ENCODE measurements at regions not wholly inside any gene's neighbourhood (a gene's known extent, or its start where the extent isn't known, plus 50 kb on each side); places are given as distances from the start of the nearest gene placed in this dataset.
A peak's percentile ranks its signal among the peaks of the same experiment; 100 is the strongest.

DNA sequence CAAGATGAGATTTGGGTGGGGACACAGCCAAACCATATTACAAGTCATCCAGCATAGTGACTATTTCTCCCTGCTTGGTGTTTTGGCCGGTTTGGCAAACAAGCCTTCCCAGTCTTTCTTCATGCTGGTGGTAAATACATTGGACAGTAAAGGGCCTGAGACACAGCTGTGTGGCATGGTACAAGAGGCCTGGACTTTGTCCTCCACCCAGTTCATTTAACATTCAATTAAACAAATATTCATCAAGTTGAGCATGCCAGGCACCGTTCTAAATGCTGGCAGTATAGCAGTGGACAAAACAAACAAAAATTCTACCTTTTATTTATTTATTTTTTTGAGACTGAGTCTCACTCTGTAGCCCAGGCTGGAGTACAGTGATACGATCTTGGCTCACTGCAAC, 62.7 kb upstream of the SLC28A3 start:
- Histone ChIP-seq H3K4me1 (no peaks in the 10 kb centered on the region), H3K36me3 (no peaks in the 10 kb centered on the region), H3K27ac (no peak overlapping the region), H3K4me3 (no peak overlapping the region), H3K9me3 (no peaks in the 10 kb centered on the region), H3K27me3 (no peaks in the 10 kb centered on the region)
- TF ChIP-seq EP300 (IDR thresholded peaks at IDR 0.05) (no peak), POLR2A (IDR thresholded peaks at IDR 0.05) (no peak), POLR2AphosphoS5 (IDR thresholded peaks at IDR 0.05) (no peak)
- TF ChIP-seq, protein P1, sequence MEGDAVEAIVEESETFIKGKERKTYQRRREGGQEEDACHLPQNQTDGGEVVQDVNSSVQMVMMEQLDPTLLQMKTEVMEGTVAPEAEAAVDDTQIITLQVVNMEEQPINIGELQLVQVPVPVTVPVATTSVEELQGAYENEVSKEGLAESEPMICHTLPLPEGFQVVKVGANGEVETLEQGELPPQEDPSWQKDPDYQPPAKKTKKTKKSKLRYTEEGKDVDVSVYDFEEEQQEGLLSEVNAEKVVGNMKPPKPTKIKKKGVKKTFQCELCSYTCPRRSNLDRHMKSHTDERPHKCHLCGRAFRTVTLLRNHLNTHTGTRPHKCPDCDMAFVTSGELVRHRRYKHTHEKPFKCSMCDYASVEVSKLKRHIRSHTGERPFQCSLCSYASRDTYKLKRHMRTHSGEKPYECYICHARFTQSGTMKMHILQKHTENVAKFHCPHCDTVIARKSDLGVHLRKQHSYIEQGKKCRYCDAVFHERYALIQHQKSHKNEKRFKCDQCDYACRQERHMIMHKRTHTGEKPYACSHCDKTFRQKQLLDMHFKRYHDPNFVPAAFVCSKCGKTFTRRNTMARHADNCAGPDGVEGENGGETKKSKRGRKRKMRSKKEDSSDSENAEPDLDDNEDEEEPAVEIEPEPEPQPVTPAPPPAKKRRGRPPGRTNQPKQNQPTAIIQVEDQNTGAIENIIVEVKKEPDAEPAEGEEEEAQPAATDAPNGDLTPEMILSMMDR (IDR thresholded peaks at IDR 0.05): no peak
- 81% methylated on average over 3 of the region's 3 CpGs for WGBS
- DNase-seq (ENCODE audit: low spot score in 2 of 2): no peak

DNA sequence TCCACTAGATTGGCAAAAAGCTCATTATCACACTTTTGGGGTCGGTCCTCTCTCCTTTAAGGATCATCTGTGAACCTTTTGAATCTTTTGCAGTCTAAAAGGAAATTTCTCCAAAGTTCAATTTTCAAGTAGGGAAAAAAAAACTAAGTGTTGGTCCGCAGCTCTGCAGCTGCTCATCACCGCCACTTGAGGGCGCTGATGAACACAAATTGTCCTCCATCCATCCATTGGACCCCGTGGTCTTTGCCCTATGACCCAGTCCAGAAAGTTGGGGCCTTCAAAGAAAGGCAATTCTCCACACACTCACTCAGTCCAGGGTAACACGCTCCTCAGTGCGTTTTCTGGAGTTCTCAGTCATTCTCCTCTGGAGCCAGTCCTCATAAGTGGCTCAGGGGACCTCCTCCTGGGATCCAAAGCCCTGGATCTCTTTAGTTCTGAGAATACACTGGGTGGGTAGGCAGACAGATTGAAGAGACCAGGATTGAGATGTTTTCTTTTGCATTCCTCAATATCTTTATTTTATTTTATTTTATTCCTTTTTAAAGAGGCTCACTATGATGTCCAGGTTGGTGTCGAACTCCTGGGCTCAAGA, 63.6 kb upstream of the SLC28A3 start:
- Histone ChIP-seq H3K4me3 (no peak overlapping the region), H3K27ac (no peak overlapping the region), H3K36me3 (no peaks in the 10 kb centered on the region), H3K27me3 (no peaks in the 10 kb centered on the region), H3K9me3 (no peaks in the 10 kb centered on the region), H3K4me1 (no peaks in the 10 kb centered on the region)
- no peak for TF ChIP-seq POLR2AphosphoS5 (IDR thresholded peaks at IDR 0.05)
- TF ChIP-seq EP300 (IDR thresholded peaks at IDR 0.05): no peak
- no peak for TF ChIP-seq POLR2A (IDR thresholded peaks at IDR 0.05)
- TF ChIP-seq, protein P1 (IDR thresholded peaks at IDR 0.05): peak in 1 of 2 donors; percentile 32
- DNase-seq (ENCODE audit: low spot score in 2 of 2): no peak
- 48% methylated on average over 8 of the region's 8 CpGs for WGBS

DNA sequence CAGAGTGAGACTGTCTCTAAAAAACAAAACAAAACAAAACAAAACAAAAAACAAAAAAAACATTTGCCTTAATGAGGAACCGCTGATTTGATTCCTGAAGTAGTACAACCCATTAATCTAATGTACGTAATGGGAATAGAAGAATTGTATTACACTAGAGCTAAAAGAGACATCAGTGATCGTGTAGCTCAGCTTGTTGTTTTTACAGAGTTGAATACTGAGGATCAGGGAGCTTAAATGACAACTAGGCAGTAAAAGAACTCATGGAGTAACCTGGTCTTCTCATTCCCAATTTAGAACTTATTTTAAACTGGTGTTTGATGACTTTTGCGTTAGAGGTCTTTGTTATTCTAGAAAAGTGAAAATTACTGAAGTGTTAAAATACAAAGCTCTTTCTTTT, 65.1 kb upstream of the SLC28A3 start:
- no peaks in the 10 kb centered on the region for H3K9me3 ChIP-seq
- H3K4me3 ChIP-seq: no peak overlapping the region
- no peaks in the 10 kb centered on the region for H3K36me3 ChIP-seq
- no peaks in the 10 kb centered on the region for H3K4me1 ChIP-seq
- 91% methylated on average over 4 of the region's 4 CpGs for WGBS
- no peaks in the 10 kb centered on the region for H3K27me3 ChIP-seq
- no peak for DNase-seq (ENCODE audit: low spot score in 2 of 2)
- H3K27ac ChIP-seq: no peak overlapping the region
- TF ChIP-seq POLR2AphosphoS5 (IDR thresholded peaks at IDR 0.05) (no peak), EP300 (IDR thresholded peaks at IDR 0.05) (no peak), POLR2A (IDR thresholded peaks at IDR 0.05) (no peak)
- TF ChIP-seq, protein P1 (IDR thresholded peaks at IDR 0.05): no peak

- WGBS: 97% methylated on average over 26 of the region's 34 CpGs
- Histone ChIP-seq H3K4me3 (no peak overlapping the region), H3K27ac (no peak overlapping the region)
These were observed 67.9 kb upstream of the SLC28A3 start for GRCh38 chr9:84408416-84408815.

GRCh38 chr9:84411683-84412267, 71.2 kb upstream of the SLC28A3 start:
- Histone ChIP-seq H3K4me3 (no peak overlapping the region), H3K36me3 (no peaks in the 10 kb centered on the region), H3K4me1 (no peaks in the 10 kb centered on the region), H3K27ac (no peak overlapping the region), H3K27me3 (no peaks in the 10 kb centered on the region), H3K9me3 (no peaks in the 10 kb centered on the region)
- WGBS: 25% methylated on average over 6 of the region's 6 CpGs
- DNase-seq (ENCODE audit: low spot score in 2 of 2): no peak
- no peak for TF ChIP-seq POLR2A (IDR thresholded peaks at IDR 0.05)
- TF ChIP-seq, protein P1 (IDR thresholded peaks at IDR 0.05): no peak
- no peak for TF ChIP-seq POLR2AphosphoS5 (IDR thresholded peaks at IDR 0.05)
- TF ChIP-seq EP300 (IDR thresholded peaks at IDR 0.05): no peak

More at GRCh38 chr9:84408416-84408815, 67.9 kb upstream of the SLC28A3 start:
- Histone ChIP-seq H3K36me3 (no peaks in the 10 kb centered on the region), H3K27me3 (no peaks in the 10 kb centered on the region), H3K9me3 (no peaks in the 10 kb centered on the region), H3K4me1 (no peaks in the 10 kb centered on the region)
- TF ChIP-seq, protein P1 (IDR thresholded peaks at IDR 0.05): no peak
- TF ChIP-seq EP300 (IDR thresholded peaks at IDR 0.05) (no peak), POLR2A (IDR thresholded peaks at IDR 0.05) (no peak), POLR2AphosphoS5 (IDR thresholded peaks at IDR 0.05) (no peak)
- DNase-seq (ENCODE audit: low spot score in 2 of 2): no peak
